ENCODE measurements at regions not wholly inside any gene's neighbourhood (a gene's known extent, or its start where the extent isn't known, plus 50 kb on each side); places are given as distances from the start of the nearest gene placed in this dataset.

GRCh38 chr3:104805508-104805907 is 561.2 kb upstream of the ALCAM start:
- TF ChIP-seq POLR2A (IDR thresholded peaks at IDR 0.05; ENCODE audit: extremely low read depth, insufficient read length) (no peak), CTCF (IDR thresholded peaks at IDR 0.05; ENCODE audit: low read depth, low read length) (no peak), MYC (IDR thresholded peaks at IDR 0.05; ENCODE audit: low read depth, low read length) (no peak), MAX (IDR thresholded peaks at IDR 0.05; ENCODE audit: low read depth, low read length) (no peak)

Measured in NB4 (cell line).